Activated CD4-positive, alpha-beta T cell treated with anti-CD3 and anti-CD28 coated beads, Interleukin-2, amount 50 U/mL, for 4 hours (primary cell): ENCODE measurements at regions not wholly inside any gene's neighbourhood (a gene's known extent, or its start where the extent isn't known, plus 50 kb on each side); places are given as distances from the start of the nearest gene placed in this dataset.

Source experiments
- DNase-seq, 2 experiments: peaks; one replicate each; pipeline ENCODE4 v3.0.0-alpha.2; 2020

DNA sequence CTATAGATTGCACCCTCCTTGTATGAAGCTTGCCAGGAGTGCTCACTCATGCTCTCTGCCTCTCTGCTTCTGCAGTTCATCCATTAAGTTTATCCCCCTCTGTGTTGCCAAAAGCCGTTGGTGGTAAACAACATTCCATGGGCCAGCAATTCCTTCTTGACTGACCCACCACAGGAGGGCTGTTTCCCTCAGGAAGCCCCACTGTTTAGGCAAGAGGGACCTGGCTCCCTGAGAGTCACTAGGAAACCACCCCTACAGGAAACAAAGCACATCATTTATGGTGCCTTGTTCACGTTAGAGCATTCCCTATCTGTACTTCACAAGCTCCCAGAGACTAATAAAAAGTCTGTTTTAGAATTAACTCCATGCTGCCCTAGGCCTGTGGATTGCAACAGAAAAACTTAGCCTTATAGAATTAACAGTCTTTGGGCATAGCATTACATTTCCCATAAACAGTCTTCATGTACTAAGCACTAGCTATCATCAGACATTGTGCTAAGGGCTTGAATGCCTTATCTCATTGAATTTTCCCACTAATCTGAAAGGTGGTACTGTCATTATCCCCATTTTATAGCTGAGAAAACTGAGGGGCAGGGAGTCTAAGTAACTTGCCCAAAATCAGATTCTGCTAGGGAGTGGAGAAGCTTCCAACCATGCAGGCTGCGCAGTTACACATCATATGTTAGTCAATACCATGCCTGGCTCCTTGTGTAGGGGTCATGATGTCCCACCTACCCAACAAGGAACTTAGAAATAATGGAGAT lies 149.9 kb downstream of the SHQ1 start:
- DNase-seq: no peak

DNA sequence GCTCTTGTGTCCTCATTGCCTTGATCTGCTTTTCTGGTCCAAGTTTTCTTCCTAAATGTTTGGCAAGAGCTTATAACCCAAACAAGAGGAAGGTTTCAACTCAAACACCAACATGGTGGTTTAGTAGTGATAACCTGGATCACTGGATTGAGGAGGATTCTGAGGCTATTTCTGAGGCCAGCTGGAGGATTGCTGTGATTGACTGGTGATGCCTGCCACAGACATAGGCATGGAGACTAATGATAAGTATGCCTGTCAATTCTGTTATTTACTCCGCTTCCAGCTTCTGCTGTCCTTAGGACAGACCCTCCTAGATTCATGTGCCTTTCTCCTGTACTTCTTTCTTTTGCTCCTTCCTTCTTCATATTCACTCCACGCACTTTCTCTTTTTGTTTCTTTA lies 150.5 kb downstream of the SHQ1 start:
- no peak for DNase-seq

DNA sequence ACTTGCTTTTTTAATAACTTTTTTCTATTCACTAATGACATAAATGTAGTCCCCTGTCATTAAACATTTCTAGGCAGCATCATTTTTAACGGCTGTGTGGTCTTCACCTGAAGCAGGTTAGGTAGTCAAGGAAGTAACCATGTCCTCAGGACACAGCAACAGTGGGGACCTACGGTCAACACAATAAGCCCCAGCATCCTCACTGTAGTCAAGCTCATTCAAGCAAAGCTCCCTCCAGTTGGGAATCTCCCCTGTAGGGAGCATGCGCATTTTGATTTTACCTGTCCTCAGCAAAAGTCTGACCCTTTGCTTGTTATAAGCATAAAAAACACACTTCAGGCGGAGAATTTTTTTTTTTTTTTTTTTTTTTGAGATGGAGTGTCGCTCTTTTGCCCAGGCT lies 151.4 kb downstream of the SHQ1 start:
- no peak for DNase-seq

DNA sequence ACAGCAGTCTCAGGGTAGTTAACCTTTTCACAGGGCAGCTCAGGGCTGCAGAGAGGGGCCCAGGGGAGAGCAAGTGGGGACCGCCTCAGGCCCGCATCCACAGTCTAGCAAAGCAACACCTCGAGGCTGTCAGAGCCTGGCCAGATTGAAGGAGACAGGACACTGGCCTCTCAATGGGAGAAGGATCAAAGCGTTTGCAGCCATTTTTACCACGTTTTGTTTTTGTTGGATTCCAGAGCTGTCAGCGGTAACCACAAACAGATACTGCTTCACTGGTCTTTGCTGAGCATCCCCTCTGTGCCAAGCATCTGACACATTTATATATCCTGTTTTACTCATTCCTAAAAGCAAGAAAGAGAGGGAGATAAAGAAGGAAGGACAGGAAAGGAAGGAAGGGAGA lies 153.8 kb downstream of the SHQ1 start:
- DNase-seq: no peak

DNA sequence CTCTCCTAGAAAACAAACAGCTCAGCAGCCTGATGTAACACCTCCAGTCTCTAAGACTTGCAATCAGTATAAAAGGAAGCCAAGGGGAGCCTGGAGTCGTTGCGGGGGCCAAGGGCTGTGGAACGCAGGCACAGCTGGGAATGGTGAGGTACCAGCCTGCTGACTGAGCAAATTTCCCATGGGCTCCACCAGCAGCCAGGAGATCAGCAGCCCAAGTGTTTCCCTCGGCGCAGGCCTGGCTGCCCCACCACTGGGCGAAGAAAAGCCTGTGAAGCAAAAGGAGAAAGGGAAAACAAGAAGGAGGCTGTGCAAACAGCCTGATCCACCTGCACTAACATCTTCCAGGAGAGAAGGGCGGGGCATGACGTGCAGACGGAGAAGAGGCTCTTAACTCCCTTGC lies 155.3 kb downstream of the SHQ1 start:
- DNase-seq: no peak

DNA sequence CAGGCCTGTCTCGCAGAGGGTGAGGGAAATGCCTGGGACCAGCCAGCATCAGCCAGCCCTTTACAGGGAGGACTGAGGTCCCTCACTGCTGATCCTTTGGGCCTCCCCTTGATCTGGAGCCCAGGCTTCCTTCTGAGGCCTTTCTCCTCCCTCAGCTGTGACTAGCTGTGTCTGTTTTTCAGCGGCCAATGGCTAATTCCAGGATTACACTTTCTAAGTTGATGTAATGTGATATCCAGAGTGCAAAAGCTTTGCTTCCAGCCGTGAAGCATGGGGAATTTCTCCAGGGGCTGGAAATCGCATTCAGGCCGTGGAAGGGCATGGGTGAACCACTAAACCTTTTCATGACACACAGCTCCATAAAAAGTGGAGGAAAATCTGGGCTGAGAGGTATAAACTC lies 157.6 kb downstream of the SHQ1 start:
- DNase-seq: no peak

DNA sequence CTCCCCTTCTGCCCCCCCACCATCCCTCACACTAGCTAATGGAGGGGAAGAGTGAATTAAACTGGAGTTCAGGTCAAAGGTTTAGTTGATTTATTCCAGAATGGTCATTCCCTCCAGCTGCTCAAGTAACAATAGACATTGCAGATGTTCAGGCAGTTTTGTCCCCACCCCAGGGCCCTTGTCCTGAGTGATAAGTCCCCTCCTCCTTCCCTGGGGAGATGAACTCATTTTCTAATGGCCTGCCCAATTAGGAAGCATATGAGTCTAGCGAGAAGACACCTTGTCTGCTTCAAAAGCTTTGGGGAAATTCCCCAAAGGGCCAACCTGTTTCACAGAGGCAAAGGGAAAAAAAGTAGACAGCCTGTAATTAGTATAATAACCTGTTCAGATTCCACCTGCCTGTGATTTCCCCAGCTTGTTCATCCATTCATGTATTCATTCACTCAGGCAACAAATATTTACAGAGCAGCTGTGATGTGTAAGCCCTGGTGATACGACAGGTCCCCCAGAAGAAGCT lies 165.3 kb downstream of the SHQ1 start:
- DNase-seq: no peak

DNA sequence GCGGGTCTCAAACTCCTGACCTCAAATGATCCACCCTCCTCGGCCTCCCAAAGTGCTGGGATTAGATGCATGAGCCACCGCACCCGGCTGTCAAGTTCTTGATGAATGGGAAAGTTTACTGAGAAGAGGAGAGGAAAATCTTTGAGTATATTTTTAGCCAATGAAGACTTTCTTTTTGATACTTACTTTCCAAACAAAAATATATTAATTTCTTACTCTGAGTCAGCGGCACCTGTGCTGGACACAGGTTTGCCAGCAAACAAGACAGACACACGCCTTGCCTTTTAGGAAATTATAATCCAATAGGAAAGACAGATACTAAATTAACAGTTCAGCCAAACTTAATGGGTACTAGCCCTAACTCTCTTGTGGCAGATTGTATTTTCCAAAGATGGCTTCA lies 166.6 kb downstream of the SHQ1 start:
- no peak for DNase-seq

DNA sequence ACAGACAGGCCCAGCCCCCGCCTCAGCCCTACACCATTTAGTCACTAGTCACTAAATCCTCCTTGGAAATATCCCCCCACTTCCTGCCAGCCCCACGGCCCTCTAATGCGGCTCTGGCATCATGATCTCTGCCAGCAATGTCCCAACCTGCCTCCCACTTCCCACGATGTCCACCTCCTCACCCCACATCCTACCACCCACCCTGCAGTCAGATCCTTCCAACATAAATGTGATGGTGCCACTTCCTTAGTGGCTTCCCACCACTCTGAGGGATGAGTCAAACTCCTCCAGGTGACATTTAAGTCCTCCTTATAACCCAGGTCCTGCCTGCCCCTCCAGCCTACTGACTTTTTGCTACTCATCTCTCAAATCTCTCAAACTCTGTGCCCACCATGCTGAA lies 167.5 kb downstream of the SHQ1 start:
- no peak for DNase-seq

DNA sequence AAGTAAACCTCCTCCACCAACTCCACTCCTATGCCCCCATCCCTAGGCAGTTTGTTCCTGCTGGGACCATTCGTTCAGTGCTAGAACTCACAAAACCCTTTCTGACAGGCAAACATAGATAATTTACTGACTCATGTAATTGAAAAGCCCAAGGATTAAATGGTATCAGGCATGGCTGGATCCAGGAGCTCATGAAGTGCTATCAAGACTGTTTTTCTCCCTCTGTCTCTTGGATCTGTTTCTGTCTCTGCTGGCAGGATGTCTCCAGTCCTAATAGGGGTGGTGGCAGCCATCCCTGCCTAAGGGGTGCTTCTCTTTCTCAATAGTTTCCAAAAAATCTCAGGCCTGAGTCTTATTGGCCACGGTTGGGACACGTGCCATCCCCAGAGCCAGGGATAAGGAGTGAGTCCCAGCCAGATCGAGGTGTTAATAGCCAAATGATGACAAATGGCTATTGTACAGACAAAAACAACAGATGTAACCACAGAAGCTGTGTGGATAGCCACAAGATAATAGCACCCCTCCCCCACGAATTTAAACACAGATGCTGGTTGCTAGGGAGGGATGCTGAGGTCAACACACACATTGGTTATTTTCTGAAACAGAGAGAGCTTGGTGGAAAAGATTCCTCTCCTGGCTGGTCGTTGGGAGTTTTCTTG lies 168.6 kb downstream of the SHQ1 start:
- DNase-seq: no peak

DNA sequence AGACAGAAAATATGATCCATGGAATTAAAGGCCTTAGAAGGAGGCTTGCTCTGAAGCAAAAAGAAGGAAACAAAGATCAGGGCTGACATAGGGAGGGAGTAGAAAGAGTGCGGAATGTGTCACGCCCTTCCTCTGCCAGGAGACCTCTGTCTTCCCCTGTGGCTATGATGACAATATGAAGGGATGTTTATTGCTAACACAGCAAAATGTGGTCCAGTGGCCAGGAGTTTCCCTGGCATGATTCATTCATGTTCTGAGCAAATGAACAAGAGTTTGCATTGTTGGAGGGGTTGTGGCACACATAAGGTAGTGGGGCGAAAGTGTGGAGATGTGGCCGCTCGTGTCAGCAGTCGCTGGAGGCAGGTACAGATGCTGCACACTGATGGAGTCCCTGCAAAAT lies 169.4 kb downstream of the SHQ1 start:
- DNase-seq: no peak

DNA sequence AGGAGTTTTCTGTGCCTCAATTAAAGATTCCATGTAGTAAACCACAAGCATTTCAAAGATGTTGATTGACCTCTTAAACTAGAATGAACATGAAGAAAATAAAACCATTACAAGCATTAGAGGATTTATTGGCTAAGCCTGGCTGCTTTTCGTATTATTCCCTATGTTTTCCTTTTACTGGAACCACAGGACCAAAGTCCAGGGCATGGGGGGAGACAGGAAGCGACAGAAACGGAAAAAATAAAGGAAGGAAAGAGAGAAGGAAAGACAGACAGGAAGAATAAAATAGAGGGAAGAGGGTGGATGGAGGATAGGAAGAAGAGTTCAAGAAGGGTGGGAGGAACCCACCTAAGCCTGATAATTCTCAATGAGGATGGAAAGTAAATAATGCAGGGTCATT lies 169.9 kb downstream of the SHQ1 start:
- no peak for DNase-seq

DNA sequence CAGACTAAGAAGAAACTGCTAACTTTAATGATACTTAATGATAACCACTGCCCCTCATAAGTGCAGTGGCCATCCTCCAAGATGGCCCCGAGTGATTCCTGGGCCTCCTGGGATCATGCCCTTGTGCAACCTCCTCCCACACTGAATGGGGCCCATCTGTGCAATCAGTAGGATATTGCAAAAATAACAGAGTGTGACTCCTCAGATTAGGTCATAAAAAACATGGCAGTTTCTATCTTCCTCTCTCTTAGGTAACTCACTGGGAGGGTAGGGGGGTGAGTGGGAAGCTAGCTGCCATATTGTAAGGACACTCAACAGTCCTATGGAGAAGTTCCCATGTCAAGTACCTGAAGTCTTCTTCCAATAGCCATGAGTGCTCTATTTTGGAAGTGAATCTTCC lies 173.0 kb downstream of the SHQ1 start:
- DNase-seq: no peak

DNA sequence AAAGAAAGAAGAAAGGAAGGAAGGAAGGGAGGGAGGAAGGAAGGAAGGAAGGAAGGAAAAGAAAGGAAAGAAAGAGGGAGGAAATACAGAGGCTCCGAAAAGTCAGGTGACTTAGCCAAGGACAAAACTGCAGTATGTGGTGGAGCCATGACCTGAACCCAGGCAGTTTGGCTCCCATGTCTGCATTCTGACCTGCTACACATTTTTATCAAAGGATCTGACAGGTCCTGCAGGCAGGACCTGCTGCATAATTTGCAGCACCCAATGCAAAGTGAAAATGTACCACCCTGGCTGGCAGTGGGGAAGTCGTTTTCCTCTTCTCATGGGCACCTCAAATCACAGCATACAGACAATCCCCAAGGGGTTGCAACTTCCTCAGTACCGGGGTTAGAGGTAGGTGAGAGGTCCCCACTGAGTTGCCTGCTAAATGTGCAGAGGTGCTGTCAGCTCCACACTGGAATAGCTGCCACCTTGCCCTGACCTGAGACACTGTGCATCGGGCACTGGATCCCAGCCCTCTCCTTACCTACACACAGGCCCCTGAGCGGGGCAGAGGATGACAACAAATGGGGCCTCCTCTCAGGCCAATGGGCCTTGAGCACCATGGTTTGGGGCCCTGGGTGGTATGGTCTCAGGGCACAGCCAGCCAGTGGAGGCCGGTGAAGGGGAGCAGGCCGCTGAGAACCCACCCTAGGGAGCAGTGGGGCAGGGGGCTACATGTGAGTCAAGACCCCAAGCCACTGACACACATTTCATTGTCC lies 175.1 kb downstream of the SHQ1 start:
- no peak for DNase-seq

DNA sequence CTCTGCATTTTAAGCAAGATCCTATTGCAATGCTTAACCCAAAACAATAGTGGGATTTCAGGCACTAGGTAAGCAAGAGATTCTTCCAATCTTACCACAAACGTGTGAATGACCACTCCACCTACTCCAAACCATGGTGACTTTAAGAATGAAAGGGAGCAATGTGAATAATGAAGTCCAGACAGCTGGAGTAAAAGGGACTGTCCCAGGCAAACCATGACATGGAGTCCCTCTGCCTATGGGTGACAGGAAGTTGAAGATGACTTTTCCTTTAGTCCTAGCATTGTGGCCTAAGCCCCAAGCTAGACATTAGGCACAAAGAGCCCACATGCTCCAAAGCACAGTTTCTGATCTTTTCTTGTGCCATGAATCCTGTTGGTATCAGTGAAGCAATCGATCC lies 179.0 kb downstream of the SHQ1 start:
- DNase-seq: no peak

DNA sequence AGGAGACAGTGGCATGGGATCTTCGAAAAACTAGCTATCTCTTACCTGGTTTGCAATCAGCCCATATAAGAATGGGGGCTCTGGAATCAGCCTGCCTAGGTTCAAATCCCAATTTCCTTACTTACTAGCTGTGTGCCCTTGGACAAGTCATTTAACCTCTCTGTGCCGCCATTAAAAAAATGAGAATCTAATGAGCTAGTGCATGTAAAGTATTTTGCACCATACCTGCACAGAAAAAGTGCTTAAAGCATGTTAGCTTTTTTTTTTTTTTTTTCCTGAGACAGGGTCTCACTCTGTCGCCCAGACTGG lies 181.8 kb downstream of the SHQ1 start:
- DNase-seq: no peak

DNA sequence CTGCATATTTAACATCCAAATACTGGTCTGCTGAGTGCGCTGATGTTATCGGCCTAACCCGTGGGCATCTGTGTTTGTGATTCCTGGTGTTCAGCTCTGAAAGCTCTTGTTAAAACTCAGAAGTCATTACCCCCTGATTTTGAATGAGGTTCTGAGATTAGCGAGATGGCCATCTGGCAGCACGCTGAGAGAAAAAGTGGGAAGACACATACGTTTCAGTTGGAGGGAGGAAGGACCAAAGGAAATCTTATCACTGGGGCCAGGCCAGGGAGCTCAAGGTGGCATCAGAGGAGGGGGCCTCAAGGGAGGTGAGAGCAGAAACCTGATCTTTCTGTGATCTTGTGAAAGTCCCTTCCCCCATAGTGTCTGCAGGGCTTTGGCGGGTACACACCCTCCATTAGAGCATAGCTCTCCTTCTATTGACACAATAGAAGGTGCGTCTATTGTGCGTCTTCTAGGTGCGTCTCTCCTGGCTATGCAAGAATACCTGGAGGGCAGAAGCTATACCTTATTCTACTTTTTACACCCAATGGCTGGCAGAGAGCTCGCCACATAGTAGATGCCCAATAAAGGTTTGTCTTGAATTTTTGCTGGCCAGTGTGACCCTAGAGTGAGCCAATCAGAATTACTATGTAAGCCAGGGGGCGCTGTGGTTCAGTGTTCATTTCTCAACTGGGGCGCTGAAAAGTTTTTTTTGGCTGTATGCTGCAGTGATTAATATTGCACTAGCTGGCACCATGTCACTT lies 182.4 kb downstream of the SHQ1 start:
- DNase-seq: peak; percentile 39 to 45

DNA sequence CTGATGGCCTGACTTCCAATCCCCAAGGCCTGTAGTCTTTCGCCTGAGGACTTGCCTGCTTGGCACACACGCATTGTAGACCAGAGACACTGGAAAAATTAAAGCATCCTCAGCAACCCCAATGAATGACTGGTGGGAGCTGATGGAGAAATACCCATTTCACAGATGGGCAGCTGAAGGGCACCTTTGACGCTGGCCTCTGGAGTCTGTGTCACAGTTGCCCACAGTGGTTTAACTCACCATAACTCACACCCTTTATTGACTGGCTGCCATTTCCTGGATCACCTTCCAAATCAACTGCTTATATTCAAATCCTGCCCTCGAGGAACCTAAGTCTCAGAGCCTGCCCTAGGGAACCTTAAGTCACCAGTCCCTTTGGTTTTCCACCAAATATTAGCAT lies 183.1 kb downstream of the SHQ1 start:
- DNase-seq: no peak

DNA sequence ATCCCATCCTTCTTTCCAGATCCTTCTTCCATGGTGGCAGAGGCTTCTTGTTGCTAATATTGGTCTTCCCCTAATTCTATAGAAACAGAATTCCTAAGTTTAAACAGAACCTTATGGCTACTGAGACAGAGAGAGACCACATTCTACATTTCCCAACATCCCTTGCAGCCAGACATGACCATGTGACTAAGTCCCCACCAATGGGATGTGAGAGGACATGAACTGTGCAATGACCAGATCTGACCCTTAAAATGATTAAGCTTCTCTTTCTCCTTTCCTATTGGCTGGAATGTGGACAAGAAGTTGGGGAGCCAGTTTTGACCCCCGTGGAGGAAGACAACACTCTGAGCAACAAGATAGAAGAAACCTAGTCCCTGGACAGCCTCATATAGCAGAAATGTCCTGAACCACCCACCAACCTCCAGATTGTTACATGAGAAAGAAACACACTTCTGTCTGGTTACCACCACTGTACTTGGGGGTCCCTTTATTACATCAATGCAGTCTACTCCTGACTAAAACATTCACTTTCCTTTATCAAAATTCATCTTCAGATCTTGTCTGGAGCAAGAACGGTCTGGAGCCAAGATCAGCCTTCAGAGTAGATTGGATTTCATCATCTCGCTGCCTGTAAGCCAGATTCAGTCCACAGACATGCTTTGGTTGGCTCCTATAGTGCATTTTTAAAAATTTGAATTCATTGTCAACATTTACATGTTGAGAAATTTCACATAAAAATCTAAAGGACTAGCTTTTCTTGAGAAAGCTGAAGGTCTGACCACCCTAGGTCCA lies 183.9 kb downstream of the SHQ1 start:
- DNase-seq: no peak

DNA sequence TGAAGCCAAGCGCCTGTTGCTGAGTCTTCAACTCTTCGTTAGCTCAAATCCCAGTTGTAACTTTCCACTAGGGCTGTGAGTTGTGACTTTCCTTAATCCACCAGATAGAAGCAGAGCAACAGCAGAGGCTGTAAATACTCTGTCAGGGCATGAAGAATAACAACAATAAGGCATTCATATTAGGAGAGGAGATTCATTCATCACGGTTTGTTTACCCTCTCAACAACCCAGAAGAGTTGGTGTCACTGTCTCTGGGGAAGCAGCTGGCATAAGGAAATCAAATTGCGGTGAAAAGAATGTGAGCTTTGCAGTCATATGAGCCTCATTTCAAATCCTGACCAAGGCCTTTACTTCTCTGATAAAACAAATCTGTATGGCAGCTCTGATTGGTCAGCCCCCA lies 184.8 kb downstream of the SHQ1 start:
- DNase-seq: no peak

DNA sequence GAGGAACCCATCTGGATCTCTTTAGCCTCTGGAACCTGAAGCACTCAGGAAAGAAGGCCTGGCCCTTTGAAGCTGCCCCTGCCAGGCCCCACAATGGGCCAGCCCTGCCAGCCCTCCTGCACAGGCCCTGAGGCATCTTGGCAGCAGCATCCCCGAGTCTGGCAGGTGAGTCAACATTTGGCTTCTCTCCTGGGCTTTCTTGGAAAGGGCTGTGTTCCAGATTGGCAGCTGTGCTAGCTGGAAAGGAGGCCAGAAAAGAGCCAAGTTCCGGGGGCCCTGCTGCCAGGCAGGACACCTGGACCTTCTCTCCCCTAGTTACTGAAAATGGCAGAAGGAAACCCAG lies 187.2 kb downstream of the SHQ1 start:
- no peak for DNase-seq

DNA sequence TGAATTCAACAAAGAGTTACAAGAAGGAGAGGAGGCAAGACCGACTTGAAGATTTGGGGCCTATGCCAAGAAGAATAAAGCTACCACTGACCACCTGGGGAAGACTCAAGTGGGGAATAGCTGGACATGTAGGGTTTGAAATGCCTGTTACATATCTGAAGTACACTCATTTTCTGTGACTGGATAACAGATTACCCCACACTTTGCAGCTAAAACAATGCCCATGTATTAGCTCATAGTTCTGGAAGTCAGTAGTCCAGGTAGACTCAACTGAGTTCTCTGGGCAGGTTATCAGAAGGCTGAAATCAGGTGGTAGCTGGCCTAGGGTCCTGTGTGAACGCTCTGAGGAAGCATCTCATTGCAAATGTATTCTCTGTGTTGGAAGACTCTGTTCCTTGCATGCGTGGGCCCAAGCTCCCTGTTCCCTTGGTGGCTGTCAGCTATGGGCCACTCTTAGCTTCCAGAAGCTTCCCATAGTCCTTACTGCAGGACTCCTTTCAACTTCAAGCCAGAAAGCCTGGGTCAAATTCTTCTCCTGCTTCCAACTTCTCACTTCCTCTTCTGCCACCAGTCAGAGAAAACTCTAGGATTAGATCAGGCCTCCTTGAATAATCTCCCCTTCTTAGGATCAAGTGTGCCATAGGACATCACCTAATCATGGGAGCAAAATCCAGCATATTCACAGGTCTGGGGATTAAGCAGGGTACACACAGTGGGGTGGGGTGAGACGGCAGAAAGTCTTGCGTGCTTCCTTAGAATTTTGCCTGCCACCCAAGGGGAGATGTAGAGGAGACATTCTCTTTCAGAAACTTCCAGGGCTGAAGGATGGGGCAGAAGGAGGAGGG lies 187.8 kb downstream of the SHQ1 start:
- no peak for DNase-seq
